GM08714 (cell line): ENCODE measurements at regions not wholly inside any gene's neighbourhood (a gene's known extent, or its start where the extent isn't known, plus 50 kb on each side); places are given as distances from the start of the nearest gene placed in this dataset.
"Not testable (repeated sequence)": the region's sequence is repeated elsewhere in the genome, so short reads cannot be mapped to it uniquely, and the experiment has no call there.

ENCODE experiments used
- H3K4me3 ChIP-seq: fragments of 200-500 bp; sonication (Bioruptor generic); 2 replicates; pipeline ENCODE4 v1.5.1; 2014; ENCODE audit warnings: mild to moderate bottlenecking, low read length, inconsistent platforms
- ZNF274 ChIP-seq: IDR thresholded peaks from 2 replicates; pipeline ENCODE4 v1.6.1; 2012; ENCODE audit warnings: mild to moderate bottlenecking, low read depth, low read length

- no peak for TF ChIP-seq ZNF274
- H3K4me3 ChIP-seq = no peak overlapping the region
Observed at GRCh38 chr14:89743828-89744227, 210.7 kb downstream of the EFCAB11 start.

GRCh38 chr14:89740241-89740640 is 214.3 kb downstream of the EFCAB11 start:
- no peak overlapping the region for H3K4me3 ChIP-seq
- no peak for TF ChIP-seq ZNF274

DNA sequence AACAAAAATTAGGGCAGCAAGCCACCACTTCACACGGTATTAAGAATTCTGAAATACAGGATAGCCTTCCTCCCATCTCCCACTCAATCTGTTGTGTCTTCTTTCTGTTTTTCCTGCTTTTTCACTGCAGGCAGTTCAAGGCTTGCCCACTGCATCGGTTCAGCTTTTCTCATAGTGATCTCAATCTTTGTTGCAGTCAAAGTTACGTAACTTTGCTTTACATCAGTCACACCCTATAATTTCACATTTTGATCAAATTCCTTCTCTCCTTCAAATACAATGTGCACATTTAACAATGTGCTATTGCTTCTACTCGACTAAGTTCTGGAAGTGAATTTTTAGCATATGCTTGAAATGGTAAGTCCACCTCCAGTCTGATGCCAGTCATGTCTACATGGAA is 217.6 kb downstream of the EFCAB11 start:
- no peak overlapping the region for H3K4me3 ChIP-seq
- TF ChIP-seq ZNF274 = no peak

DNA sequence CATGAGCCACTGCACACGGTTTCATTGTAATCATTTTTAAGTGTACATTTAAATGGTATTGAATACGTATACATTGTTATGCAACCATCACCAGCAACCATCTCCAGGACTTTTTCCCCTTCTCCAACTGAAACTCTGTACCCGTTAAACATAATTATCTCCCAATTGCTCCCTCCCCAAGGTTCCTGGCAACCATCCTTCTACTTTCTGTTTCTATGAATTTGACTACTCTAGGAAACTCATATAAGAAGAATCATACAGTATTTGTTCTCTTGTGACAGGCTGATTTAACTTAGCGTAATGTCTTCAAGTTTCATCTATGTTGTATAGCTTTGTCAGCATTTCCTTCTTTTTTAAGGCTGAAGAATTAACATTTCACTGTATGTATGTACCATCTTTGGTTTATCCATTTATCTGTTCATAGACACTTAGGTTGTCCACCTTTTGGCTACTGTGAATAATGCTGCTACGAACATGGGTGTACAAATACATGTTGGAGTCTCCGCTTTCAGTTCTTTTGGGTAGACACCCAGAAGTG is 223.1 kb downstream of the EFCAB11 start:
- no peak overlapping the region for H3K4me3 ChIP-seq
- no peak for TF ChIP-seq ZNF274

GRCh38 chr14:89730687-89731086 is 223.8 kb downstream of the EFCAB11 start:
- H3K4me3 ChIP-seq = no peak overlapping the region
- TF ChIP-seq ZNF274 = no peak

DNA sequence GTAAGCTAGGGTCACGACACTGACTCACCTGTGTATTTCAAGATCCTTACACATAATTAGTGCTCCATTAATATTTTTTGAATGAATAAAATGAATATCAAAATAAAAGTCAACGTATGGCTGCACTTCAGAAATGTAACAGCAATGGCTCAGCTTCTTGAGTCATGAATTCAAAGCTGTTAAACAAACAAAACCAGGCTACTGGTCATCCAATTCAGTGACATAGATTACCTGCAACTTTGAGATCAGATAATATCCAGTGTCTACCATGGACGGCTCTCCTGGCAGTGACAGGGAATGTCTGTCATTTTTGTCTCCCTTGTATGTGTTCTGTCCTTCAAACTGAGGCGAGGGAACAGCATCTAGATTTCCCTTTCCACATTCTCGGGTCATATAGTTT is 225.6 kb downstream of the EFCAB11 start:
- no peak overlapping the region for H3K4me3 ChIP-seq

GRCh38 chr14:89726226-89726625 is 228.3 kb downstream of the EFCAB11 start:
- H3K4me3 ChIP-seq = not testable (repeated sequence)

More for the DNA sequence above, 225.6 kb downstream of the EFCAB11 start:
- TF ChIP-seq ZNF274 = no peak

DNA sequence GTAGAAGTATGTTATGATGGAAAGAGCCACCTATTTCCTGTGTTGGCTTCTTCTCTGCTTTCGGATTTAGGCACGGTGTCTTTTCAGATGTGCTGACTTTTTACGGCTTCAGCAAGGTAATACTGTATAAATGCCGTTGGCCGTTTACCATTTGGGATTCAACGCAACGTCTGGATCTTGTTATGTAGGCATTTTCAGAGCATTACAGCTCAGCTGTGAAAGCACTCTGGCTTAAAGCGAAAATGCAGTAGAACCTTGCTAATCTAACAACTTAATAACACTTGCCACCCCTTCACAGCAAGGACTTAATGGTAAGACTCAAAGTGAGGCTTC is 229.9 kb downstream of the EFCAB11 start:
- no peak for TF ChIP-seq ZNF274
- peak overlapping the region; percentile 25; the same call in 1 of the 2 replicates for H3K4me3 ChIP-seq

- TF ChIP-seq ZNF274 = no peak
- peak overlapping the region; percentile 25; the same call in 1 of the 2 replicates for H3K4me3 ChIP-seq
Observed at GRCh38 chr14:89723930-89724627, 230.5 kb downstream of the EFCAB11 start.

- TF ChIP-seq ZNF274 = no peak
- H3K4me3 ChIP-seq = no peak overlapping the region
Observed at GRCh38 chr14:89721956-89722355, 232.6 kb downstream of the EFCAB11 start.

DNA sequence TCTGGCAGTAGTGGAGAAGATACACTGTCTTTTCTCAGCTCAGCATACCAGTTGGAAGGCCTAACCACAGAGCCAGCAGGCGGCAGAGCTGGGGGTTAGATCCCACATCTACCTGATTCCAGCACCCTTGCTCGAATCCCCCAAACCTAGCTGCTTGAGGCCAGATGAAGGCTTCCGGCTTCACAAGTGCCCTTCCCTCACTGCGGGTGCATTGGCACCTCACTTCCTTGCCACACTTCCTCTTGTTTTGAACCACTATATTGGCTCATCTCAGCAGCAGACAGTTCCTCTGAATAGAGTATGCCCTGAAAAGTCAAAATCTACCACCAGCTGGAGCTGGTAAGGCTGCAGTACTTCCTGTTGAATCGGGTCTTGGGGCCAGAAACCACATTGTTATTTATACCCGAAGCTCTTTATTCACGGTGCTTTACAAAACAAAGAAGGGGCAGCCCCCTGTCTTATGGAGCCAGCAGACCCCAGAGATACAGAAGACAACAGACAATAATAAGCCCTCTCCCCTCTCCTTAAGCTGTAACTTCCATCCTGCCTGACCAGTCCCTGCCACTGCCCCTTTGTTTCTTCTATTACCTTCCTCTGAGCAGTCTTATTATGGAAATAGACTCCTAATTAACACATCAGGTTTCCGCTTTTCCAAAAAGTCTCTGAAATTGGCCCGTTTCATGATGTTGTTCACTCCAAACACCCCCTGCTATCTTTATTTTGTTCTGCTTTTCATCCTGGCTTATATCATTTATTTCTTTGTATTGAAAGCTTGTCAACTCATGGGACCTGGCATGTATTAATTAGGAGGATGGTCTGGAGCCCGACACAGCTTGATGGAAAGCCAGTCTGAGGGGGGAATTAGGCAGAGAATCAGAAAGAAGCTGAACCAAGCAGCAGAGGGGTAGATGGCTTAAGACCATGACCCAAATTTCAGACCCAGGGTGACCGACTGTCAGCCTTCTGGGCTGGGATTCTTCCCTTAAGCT is 233.5 kb downstream of the EFCAB11 start:
- no peak overlapping the region for H3K4me3 ChIP-seq

GRCh38 chr14:89720076-89720687 is 234.3 kb downstream of the EFCAB11 start:
- no peak for TF ChIP-seq ZNF274
- no peak overlapping the region for H3K4me3 ChIP-seq

More for the DNA sequence above, 233.5 kb downstream of the EFCAB11 start:
- TF ChIP-seq ZNF274 = no peak

- H3K4me3 ChIP-seq = no peak overlapping the region
- no peak for TF ChIP-seq ZNF274
Observed at GRCh38 chr14:89719366-89720075, 235.0 kb downstream of the EFCAB11 start.
